ENCODE measurements at regions not wholly inside any gene's neighbourhood (a gene's known extent, or its start where the extent isn't known, plus 50 kb on each side); places are given as distances from the start of the nearest gene placed in this dataset.

DNA sequence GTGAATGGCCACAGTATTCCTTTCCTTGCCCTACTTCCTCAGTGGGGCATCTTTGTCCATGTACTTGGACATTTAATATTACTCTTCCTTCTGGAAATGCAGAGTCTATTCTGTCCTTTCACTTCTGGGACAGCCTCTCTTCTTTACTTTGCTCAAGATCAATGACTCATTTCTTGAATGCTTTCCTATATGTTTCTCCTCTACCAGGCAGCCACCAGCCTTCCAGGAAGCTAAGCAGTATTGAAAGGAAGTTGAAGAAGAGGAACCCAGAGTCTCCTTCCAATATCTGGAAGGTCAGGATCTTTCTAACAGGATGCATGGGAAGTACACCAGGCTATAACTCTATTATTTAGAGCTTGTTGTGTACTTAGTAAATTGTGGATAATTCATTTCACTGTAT is 182.8 kb downstream of the CD47 start:
- DNase-seq (ENCODE audit: low read depth, low spot score) (no peak), FAIRE-seq (no peak)
- H3K27me3 ChIP-seq (ENCODE audit: control insufficient read depth, extremely low read depth, insufficient read depth, low read length) = no peaks in the 10 kb centered on the region
- TF ChIP-seq EZH2 (IDR thresholded peaks at IDR 0.05; ENCODE audit: low read length) = no peak
- TF ChIP-seq, protein P1, sequence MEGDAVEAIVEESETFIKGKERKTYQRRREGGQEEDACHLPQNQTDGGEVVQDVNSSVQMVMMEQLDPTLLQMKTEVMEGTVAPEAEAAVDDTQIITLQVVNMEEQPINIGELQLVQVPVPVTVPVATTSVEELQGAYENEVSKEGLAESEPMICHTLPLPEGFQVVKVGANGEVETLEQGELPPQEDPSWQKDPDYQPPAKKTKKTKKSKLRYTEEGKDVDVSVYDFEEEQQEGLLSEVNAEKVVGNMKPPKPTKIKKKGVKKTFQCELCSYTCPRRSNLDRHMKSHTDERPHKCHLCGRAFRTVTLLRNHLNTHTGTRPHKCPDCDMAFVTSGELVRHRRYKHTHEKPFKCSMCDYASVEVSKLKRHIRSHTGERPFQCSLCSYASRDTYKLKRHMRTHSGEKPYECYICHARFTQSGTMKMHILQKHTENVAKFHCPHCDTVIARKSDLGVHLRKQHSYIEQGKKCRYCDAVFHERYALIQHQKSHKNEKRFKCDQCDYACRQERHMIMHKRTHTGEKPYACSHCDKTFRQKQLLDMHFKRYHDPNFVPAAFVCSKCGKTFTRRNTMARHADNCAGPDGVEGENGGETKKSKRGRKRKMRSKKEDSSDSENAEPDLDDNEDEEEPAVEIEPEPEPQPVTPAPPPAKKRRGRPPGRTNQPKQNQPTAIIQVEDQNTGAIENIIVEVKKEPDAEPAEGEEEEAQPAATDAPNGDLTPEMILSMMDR (optimal IDR thresholded peaks at IDR 0.05 in 1 of 3, IDR thresholded peaks at IDR 0.05 in 1 of 3, conservative IDR thresholded peaks at IDR 0.05 in 1 of 3; ENCODE audit: extremely low read depth in 1 of 3, insufficient read depth in 2 of 3, low read length in 3 of 3) = no peak
- H3K36me3 ChIP-seq (ENCODE audit: control insufficient read depth in 2 of 2, extremely low read depth in 1 of 2, insufficient read depth in 2 of 2, low read length in 2 of 2) = no peaks in the 10 kb centered on the region
- H3K27ac ChIP-seq (ENCODE audit: control insufficient read depth, insufficient read depth, low read length) = no peak overlapping the region
- no peak overlapping the region for H3K9ac ChIP-seq (ENCODE audit: control insufficient read depth, extremely low read depth, insufficient read depth, low read length)
- dilution Hi-C loops (cut with MboI; ENCODE audit: extremely low pct_ligation_motif_present, low sequenced_read_pairs) = no loop called here
- no peaks in the 10 kb centered on the region for H4K20me1 ChIP-seq (ENCODE audit: control insufficient read depth, extremely low read depth, insufficient read depth, low read length)
- no peak overlapping the region for H3K4me2 ChIP-seq (ENCODE audit: control insufficient read depth, extremely low read depth, insufficient read depth, low read depth, low read length)
- no peaks in the 10 kb centered on the region for H3K4me1 ChIP-seq (ENCODE audit: control insufficient read depth, extremely low read depth, insufficient read depth, low read length)
- H2AFZ ChIP-seq (ENCODE audit: control insufficient read depth, low read length) = no peak overlapping the region
- no peak overlapping the region for H3K4me3 ChIP-seq (ENCODE audit: control insufficient read depth in 2 of 3, extremely low read depth in 1 of 3, insufficient read depth in 2 of 3, low read depth in 1 of 3, low read length in 3 of 3)
- H3K9me3 ChIP-seq (ENCODE audit: control insufficient read depth, low read depth, low read length) = no peaks in the 10 kb centered on the region
- H3K9me1 ChIP-seq (ENCODE audit: control insufficient read depth, extremely low read depth, insufficient read depth, low read length) = no peaks in the 10 kb centered on the region
- no peaks in the 10 kb centered on the region for H3K79me2 ChIP-seq (ENCODE audit: control insufficient read depth, insufficient read depth, low read length)

DNA sequence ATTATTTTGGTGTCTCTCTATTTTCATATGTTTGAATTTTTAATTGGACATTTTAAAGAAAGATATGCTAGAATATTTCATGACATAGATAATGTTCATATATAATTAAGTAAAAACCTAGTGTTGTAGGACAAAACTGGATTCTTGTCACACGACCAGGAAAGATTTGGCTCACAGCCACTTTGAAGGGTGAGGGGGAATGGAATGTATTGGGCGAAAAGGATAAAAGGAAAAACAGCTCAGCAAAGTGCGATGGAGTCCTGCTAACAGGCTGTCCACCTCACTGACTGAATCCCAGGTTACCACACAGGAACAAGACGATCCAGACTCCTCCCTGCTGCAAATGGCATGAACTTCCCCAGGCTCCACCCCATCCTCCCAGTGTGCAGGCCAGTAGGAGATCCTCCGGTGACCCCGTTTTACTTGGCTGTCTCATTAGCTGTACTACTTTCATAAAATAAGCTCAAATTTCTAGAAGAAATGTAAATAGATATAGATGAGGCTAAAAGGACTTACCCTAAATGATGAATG is 186.2 kb downstream of the CD47 start:
- Histone ChIP-seq H3K79me2 (ENCODE audit: control insufficient read depth, insufficient read depth, low read length) (no peaks in the 10 kb centered on the region), H3K4me1 (ENCODE audit: control insufficient read depth, extremely low read depth, insufficient read depth, low read length) (no peaks in the 10 kb centered on the region), H3K4me2 (ENCODE audit: control insufficient read depth, extremely low read depth, insufficient read depth, low read depth, low read length) (no peak overlapping the region), H3K27ac (ENCODE audit: control insufficient read depth, insufficient read depth, low read length) (no peak overlapping the region), H4K20me1 (ENCODE audit: control insufficient read depth, extremely low read depth, insufficient read depth, low read length) (no peaks in the 10 kb centered on the region), H3K4me3 (ENCODE audit: control insufficient read depth in 2 of 3, extremely low read depth in 1 of 3, insufficient read depth in 2 of 3, low read depth in 1 of 3, low read length in 3 of 3) (no peak overlapping the region), H2AFZ (ENCODE audit: control insufficient read depth, low read length) (no peak overlapping the region), H3K27me3 (ENCODE audit: control insufficient read depth, extremely low read depth, insufficient read depth, low read length) (no peaks in the 10 kb centered on the region), H3K36me3 (ENCODE audit: control insufficient read depth in 2 of 2, extremely low read depth in 1 of 2, insufficient read depth in 2 of 2, low read length in 2 of 2) (no peaks in the 10 kb centered on the region), H3K9me3 (ENCODE audit: control insufficient read depth, low read depth, low read length) (no peaks in the 10 kb centered on the region), H3K9me1 (ENCODE audit: control insufficient read depth, extremely low read depth, insufficient read depth, low read length) (no peaks in the 10 kb centered on the region), H3K9ac (ENCODE audit: control insufficient read depth, extremely low read depth, insufficient read depth, low read length) (no peak overlapping the region)
- DNase-seq (ENCODE audit: low read depth, low spot score) (no peak), FAIRE-seq (no peak)
- TF ChIP-seq, protein P1 (optimal IDR thresholded peaks at IDR 0.05 in 1 of 3, IDR thresholded peaks at IDR 0.05 in 1 of 3, conservative IDR thresholded peaks at IDR 0.05 in 1 of 3; ENCODE audit: extremely low read depth in 1 of 3, insufficient read depth in 2 of 3, low read length in 3 of 3) = no peak
- TF ChIP-seq EZH2 (IDR thresholded peaks at IDR 0.05; ENCODE audit: low read length) = no peak
- dilution Hi-C loops (cut with MboI; ENCODE audit: extremely low pct_ligation_motif_present, low sequenced_read_pairs) = no loop called here

Measured in keratinocyte (primary cell).